ENCODE measurements at regions not wholly inside any gene's neighbourhood (a gene's known extent, or its start where the extent isn't known, plus 50 kb on each side); places are given as distances from the start of the nearest gene placed in this dataset.

- intact Hi-C loops (cut with DNase I): no loop called here
- no peak overlapping the region for H3K4me3 ChIP-seq
- H3K4me1 ChIP-seq: no peaks in the 10 kb centered on the region
- no peak for TF ChIP-seq POLR2A (IDR thresholded peaks at IDR 0.05)
- TF ChIP-seq CTCF (IDR thresholded peaks at IDR 0.05): no peak
- TF ChIP-seq POLR2AphosphoS5 (IDR thresholded peaks at IDR 0.05; ENCODE audit: insufficient read depth in 1 of 2, low read depth in 1 of 2): no peak
- DNase-seq (ENCODE audit: extremely low spot score in 2 of 2): no peak
- H3K36me3 ChIP-seq: no peaks in the 10 kb centered on the region
- peaks cover under 1% of the 10 kb centered on the region for H3K9me3 ChIP-seq
- H3K27me3 ChIP-seq: no peaks in the 10 kb centered on the region
- H3K27ac ChIP-seq: no peak overlapping the region
These were observed 78.3 kb upstream of the KMT2C start for GRCh38 chr7:152513861-152514770.

GRCh38 chr7:152512706-152513105, 76.9 kb upstream of the KMT2C start:
- intact Hi-C loops (cut with DNase I): no loop called here
- Histone ChIP-seq H3K9me3 (no peaks in the 10 kb centered on the region), H3K4me1 (no peaks in the 10 kb centered on the region), H3K4me3 (no peak overlapping the region), H3K27ac (no peak overlapping the region), H3K36me3 (no peaks in the 10 kb centered on the region), H3K27me3 (no peaks in the 10 kb centered on the region)
- no peak for DNase-seq (ENCODE audit: extremely low spot score in 2 of 2)
- TF ChIP-seq POLR2AphosphoS5 (IDR thresholded peaks at IDR 0.05; ENCODE audit: insufficient read depth in 1 of 2, low read depth in 1 of 2): no peak
- no peak for TF ChIP-seq CTCF (IDR thresholded peaks at IDR 0.05)
- TF ChIP-seq POLR2A (IDR thresholded peaks at IDR 0.05): no peak

- no peak for DNase-seq (ENCODE audit: extremely low spot score in 2 of 2)
- Histone ChIP-seq H3K4me1 (no peaks in the 10 kb centered on the region), H3K36me3 (no peaks in the 10 kb centered on the region), H3K4me3 (no peak overlapping the region), H3K9me3 (no peaks in the 10 kb centered on the region), H3K27me3 (no peaks in the 10 kb centered on the region), H3K27ac (no peak overlapping the region)
- TF ChIP-seq POLR2AphosphoS5 (IDR thresholded peaks at IDR 0.05; ENCODE audit: insufficient read depth in 1 of 2, low read depth in 1 of 2): no peak
- no peak for TF ChIP-seq CTCF (IDR thresholded peaks at IDR 0.05)
- no peak for TF ChIP-seq POLR2A (IDR thresholded peaks at IDR 0.05)
- intact Hi-C loops (cut with DNase I): no loop called here
These were observed 75.9 kb upstream of the KMT2C start for GRCh38 chr7:152511736-152512135.

- Histone ChIP-seq H3K4me3 (no peak overlapping the region), H3K27me3 (no peaks in the 10 kb centered on the region), H3K4me1 (no peaks in the 10 kb centered on the region), H3K27ac (no peak overlapping the region), H3K9me3 (no peaks in the 10 kb centered on the region), H3K36me3 (no peaks in the 10 kb centered on the region)
- intact Hi-C loops (cut with DNase I): no loop called here
- no peak for TF ChIP-seq POLR2AphosphoS5 (IDR thresholded peaks at IDR 0.05; ENCODE audit: insufficient read depth in 1 of 2, low read depth in 1 of 2)
- no peak for TF ChIP-seq CTCF (IDR thresholded peaks at IDR 0.05)
- TF ChIP-seq POLR2A (IDR thresholded peaks at IDR 0.05): no peak
- DNase-seq (ENCODE audit: extremely low spot score in 2 of 2): no peak
These were observed 72.9 kb upstream of the KMT2C start for GRCh38 chr7:152508701-152509100.

GRCh38 chr7:152505606-152506005, 69.8 kb upstream of the KMT2C start:
- no peak for DNase-seq (ENCODE audit: extremely low spot score in 2 of 2)
- no peaks in the 10 kb centered on the region for H3K9me3 ChIP-seq
- H3K27me3 ChIP-seq: no peaks in the 10 kb centered on the region
- H3K27ac ChIP-seq: no peak overlapping the region
- H3K4me1 ChIP-seq: no peaks in the 10 kb centered on the region
- no peak overlapping the region for H3K4me3 ChIP-seq
- intact Hi-C loops (cut with DNase I): no loop called here
- H3K36me3 ChIP-seq: no peaks in the 10 kb centered on the region
- TF ChIP-seq CTCF (IDR thresholded peaks at IDR 0.05) (no peak), POLR2A (IDR thresholded peaks at IDR 0.05) (no peak), POLR2AphosphoS5 (IDR thresholded peaks at IDR 0.05; ENCODE audit: insufficient read depth in 1 of 2, low read depth in 1 of 2) (no peak)
